GM23338 (cell line): ENCODE measurements at regions not wholly inside any gene's neighbourhood (a gene's known extent, or its start where the extent isn't known, plus 50 kb on each side); places are given as distances from the start of the nearest gene placed in this dataset.

Experiments used
- ATAC-seq: fragments of 200-7000 bp; cut with Tn5 transposase; 3 replicates; pipeline ENCODE4 v1.9.1; 2020
- DNase-seq: peaks from one replicate; pipeline ENCODE4 v3.0.0-alpha.2; 2015; ENCODE audit warnings: low spot score
- H2AFZ ChIP-seq: fragments of 200-600 bp; sonication (generic); 2 replicates; pipeline ENCODE4 v1.8.0; 2016; ENCODE audit warnings: antibody characterized with exemption, mild to moderate bottlenecking, moderate library complexity
- H3F3A ChIP-seq: fragments of 200-600 bp; sonication (generic); replicated peaks from 2 replicates; pipeline ENCODE4 v1.8.0; 2017; ENCODE audit warnings: antibody characterized with exemption, mixed run types, low read depth
- H3K27ac ChIP-seq: fragments of 200-600 bp; sonication (generic); 2 replicates; pipeline ENCODE4 v1.6.1; 2016; ENCODE audit warnings: low read depth
- H3K27me3 ChIP-seq: fragments of 200-600 bp; sonication (generic); 2 replicates; pipeline ENCODE4 v1.8.0; 2016; ENCODE audit warnings: mild to moderate bottlenecking, mixed run types, moderate library complexity; ENCODE audit not compliant: insufficient read depth
- H3K36me3 ChIP-seq: fragments of 200-600 bp; sonication (generic); 2 replicates; pipeline ENCODE4 v1.8.0; 2016; ENCODE audit warnings: mild to moderate bottlenecking; ENCODE audit not compliant: insufficient read depth
- H3K4me1 ChIP-seq: fragments of 200-600 bp; sonication (generic); 2 replicates; pipeline ENCODE4 v1.8.0; 2016; ENCODE audit warnings: mild to moderate bottlenecking, moderate library complexity; ENCODE audit not compliant: insufficient read depth
- H3K4me2 ChIP-seq: fragments of 200-600 bp; sonication (generic); 2 replicates; pipeline ENCODE4 v1.7.1; 2017; ENCODE audit warnings: mixed run types
- H3K4me3 ChIP-seq: fragments of 200-600 bp; sonication (generic); 2 replicates; pipeline ENCODE4 v1.6.1; 2016; ENCODE audit warnings: mixed run types
- H3K79me2 ChIP-seq: fragments of 200-600 bp; sonication (generic); replicated peaks from 2 replicates; pipeline ENCODE4 v1.8.0; 2017; ENCODE audit warnings: mild to moderate bottlenecking; ENCODE audit not compliant: insufficient read depth
- H3K9me2 ChIP-seq: fragments of 200-600 bp; sonication (generic); 2 replicates; pipeline ENCODE4 v1.8.0; 2017; ENCODE audit not compliant: insufficient read depth
- H4K20me1 ChIP-seq: fragments of 200-600 bp; sonication (generic); replicated peaks from 2 replicates; pipeline ENCODE4 v1.8.0; 2017; ENCODE audit warnings: mild to moderate bottlenecking; ENCODE audit not compliant: insufficient read depth
- H3K27ac Mint-ChIP-seq: 2 replicates; pipeline ENCODE4 v1.8.0; 2020; ENCODE audit warnings: inconsistent platforms, mild to moderate bottlenecking, moderate library complexity, mixed read lengths
- H3K27me3 Mint-ChIP-seq: 3 replicates; pipeline ENCODE4 v1.8.0; 2022; ENCODE audit warnings: low read depth, mild to moderate bottlenecking, moderate library complexity, mixed read lengths, inconsistent platforms; ENCODE audit not compliant: insufficient read depth, poor library complexity
- H3K36me3 Mint-ChIP-seq: 3 replicates; pipeline ENCODE4 v1.8.0; 2021; ENCODE audit warnings: low read depth, mild to moderate bottlenecking, inconsistent platforms, moderate library complexity, mixed read lengths
- H3K4me1 Mint-ChIP-seq: 3 replicates; pipeline ENCODE4 v1.8.0; 2020; ENCODE audit warnings: mild to moderate bottlenecking, inconsistent platforms, mixed read lengths
- H3K4me3 Mint-ChIP-seq: 3 replicates; pipeline ENCODE4 v1.8.0; 2021; ENCODE audit warnings: moderate library complexity, mild to moderate bottlenecking, inconsistent platforms, mixed read lengths
- H3K9me3 Mint-ChIP-seq: 3 replicates; pipeline ENCODE4 v1.8.0; 2020; ENCODE audit warnings: moderate library complexity, mild to moderate bottlenecking, inconsistent platforms, mixed read lengths
- EZH2 ChIP-seq: fragments of 200-600 bp; sonication (generic); IDR thresholded peaks from one replicate; pipeline ENCODE4 v1.8.0; 2017; ENCODE audit warnings: antibody characterized with exemption, mild to moderate bottlenecking, low read depth; ENCODE audit not compliant: unreplicated experiment
- JUNB ChIP-seq: IDR thresholded peaks from one replicate; pipeline ENCODE4 v1.6.1; 2016; ENCODE audit warnings: antibody characterized with exemption; ENCODE audit not compliant: unreplicated experiment
- POLR2AphosphoS5 ChIP-seq: IDR thresholded peaks from 2 replicates; pipeline ENCODE4 v1.6.1; 2016; ENCODE audit warnings: antibody characterized with exemption, low read depth
- STAT1 ChIP-seq: IDR thresholded peaks from one replicate; pipeline ENCODE4 v1.6.1; 2016; ENCODE audit warnings: antibody characterized with exemption; ENCODE audit not compliant: unreplicated experiment
- ZNF331 ChIP-seq: fragments of 250-450 bp; sonication (Bioruptor Pico); IDR thresholded peaks from 2 replicates; pipeline ENCODE4 v1.5.0; 2020; ENCODE audit warnings: low read depth, mild to moderate bottlenecking, moderate library complexity
- TF ChIP-seq, protein P1 (sequence below), 2 experiments: fragments of 200-600 bp in 1 of 2; sonication (generic) in 1 of 2; conservative IDR thresholded peaks; 2 replicates each; pipeline versions ENCODE4 v1.5.1 to v1.6.1; 2016 to 2017; ENCODE audit warnings: antibody characterized with exemption in 2 of 2, low read depth in 2 of 2, mild to moderate bottlenecking in 2 of 2, moderate library complexity in 1 of 2
- TF ChIP-seq, protein P2 (sequence below): IDR thresholded peaks from 2 replicates; pipeline ENCODE4 v1.6.1; 2016; ENCODE audit warnings: antibody characterized with exemption
- TF ChIP-seq, protein P3 (sequence below): IDR thresholded peaks from one replicate; pipeline ENCODE4 v1.6.1; 2018; ENCODE audit warnings: antibody characterized with exemption; ENCODE audit not compliant: unreplicated experiment

DNA sequence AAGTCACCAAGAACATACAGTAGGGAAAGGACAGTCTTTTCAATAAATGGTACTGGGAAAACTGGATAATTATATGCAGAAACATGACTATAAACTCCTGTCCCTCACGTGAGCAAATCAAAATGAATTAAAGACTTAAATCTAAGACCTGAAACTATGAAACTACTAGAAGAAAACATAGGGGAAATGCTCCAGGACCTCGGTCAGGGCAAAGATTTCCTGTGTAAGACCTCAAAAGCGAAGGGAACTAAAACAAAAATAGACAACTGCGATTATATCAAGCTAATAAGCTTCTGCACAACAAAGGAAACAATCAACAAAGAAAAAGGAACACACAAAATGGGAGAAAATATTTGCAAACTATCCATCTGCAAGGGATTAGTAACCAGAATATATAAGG is 62.7 kb downstream of the CRYGS start (continued):
- TF ChIP-seq EZH2 (no peak), ZNF331 (no peak)
- TF ChIP-seq, protein P1, sequence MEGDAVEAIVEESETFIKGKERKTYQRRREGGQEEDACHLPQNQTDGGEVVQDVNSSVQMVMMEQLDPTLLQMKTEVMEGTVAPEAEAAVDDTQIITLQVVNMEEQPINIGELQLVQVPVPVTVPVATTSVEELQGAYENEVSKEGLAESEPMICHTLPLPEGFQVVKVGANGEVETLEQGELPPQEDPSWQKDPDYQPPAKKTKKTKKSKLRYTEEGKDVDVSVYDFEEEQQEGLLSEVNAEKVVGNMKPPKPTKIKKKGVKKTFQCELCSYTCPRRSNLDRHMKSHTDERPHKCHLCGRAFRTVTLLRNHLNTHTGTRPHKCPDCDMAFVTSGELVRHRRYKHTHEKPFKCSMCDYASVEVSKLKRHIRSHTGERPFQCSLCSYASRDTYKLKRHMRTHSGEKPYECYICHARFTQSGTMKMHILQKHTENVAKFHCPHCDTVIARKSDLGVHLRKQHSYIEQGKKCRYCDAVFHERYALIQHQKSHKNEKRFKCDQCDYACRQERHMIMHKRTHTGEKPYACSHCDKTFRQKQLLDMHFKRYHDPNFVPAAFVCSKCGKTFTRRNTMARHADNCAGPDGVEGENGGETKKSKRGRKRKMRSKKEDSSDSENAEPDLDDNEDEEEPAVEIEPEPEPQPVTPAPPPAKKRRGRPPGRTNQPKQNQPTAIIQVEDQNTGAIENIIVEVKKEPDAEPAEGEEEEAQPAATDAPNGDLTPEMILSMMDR (conservative IDR thresholded peaks at IDR 0.05; ENCODE audit: low read depth in 2 of 2): no peak

DNA sequence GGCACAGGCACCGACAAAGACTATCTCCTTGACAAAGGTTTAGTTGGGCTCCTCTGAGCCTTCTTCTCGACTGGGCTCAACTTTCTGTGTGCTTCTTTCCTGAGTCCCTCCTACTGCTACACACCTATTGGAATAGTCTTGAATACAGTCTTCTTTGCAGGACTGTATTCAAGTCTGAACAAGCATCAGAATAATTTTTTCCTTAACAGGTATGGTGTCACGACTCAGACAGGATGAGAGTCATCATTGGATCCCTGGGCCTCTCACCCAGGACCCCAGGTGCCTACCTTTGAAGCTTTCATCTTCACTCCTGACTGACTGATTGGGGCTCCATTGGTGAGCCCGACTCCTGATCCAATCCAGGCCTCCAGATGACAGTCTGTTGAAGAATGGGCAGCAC is 66.3 kb downstream of the CRYGS start:
- Histone ChIP-seq H3K4me2 (no peak overlapping the region), H3K79me2 (no peaks in the 10 kb centered on the region)
- no peak overlapping the region for H3K27ac Mint-ChIP-seq

More for the DNA sequence above, 66.3 kb downstream of the CRYGS start:
- H3K4me1 ChIP-seq: no peaks in the 10 kb centered on the region
- no peak for ATAC-seq
- TF ChIP-seq JUNB: no peak
- TF ChIP-seq, protein P2, sequence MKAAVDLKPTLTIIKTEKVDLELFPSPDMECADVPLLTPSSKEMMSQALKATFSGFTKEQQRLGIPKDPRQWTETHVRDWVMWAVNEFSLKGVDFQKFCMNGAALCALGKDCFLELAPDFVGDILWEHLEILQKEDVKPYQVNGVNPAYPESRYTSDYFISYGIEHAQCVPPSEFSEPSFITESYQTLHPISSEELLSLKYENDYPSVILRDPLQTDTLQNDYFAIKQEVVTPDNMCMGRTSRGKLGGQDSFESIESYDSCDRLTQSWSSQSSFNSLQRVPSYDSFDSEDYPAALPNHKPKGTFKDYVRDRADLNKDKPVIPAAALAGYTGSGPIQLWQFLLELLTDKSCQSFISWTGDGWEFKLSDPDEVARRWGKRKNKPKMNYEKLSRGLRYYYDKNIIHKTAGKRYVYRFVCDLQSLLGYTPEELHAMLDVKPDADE: no peak
- TF ChIP-seq, protein P3, sequence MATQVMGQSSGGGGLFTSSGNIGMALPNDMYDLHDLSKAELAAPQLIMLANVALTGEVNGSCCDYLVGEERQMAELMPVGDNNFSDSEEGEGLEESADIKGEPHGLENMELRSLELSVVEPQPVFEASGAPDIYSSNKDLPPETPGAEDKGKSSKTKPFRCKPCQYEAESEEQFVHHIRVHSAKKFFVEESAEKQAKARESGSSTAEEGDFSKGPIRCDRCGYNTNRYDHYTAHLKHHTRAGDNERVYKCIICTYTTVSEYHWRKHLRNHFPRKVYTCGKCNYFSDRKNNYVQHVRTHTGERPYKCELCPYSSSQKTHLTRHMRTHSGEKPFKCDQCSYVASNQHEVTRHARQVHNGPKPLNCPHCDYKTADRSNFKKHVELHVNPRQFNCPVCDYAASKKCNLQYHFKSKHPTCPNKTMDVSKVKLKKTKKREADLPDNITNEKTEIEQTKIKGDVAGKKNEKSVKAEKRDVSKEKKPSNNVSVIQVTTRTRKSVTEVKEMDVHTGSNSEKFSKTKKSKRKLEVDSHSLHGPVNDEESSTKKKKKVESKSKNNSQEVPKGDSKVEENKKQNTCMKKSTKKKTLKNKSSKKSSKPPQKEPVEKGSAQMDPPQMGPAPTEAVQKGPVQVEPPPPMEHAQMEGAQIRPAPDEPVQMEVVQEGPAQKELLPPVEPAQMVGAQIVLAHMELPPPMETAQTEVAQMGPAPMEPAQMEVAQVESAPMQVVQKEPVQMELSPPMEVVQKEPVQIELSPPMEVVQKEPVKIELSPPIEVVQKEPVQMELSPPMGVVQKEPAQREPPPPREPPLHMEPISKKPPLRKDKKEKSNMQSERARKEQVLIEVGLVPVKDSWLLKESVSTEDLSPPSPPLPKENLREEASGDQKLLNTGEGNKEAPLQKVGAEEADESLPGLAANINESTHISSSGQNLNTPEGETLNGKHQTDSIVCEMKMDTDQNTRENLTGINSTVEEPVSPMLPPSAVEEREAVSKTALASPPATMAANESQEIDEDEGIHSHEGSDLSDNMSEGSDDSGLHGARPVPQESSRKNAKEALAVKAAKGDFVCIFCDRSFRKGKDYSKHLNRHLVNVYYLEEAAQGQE: no peak
- TF ChIP-seq, protein P1 (conservative IDR thresholded peaks at IDR 0.05; ENCODE audit: low read depth in 2 of 2): no peak
- TF ChIP-seq STAT1: no peak
- no peak for TF ChIP-seq POLR2AphosphoS5
- TF ChIP-seq EZH2: no peak
- no peak for DNase-seq
- no peak overlapping the region for H3K4me3 Mint-ChIP-seq
- H3K4me1 Mint-ChIP-seq: 0 out of 3 replicates have a peak, but pooled peaks cover 2% of the 10 kb centered on the region
- no peaks in the 10 kb centered on the region for H3K9me3 Mint-ChIP-seq
- H3K27me3 Mint-ChIP-seq: peaks cover 2% of the 10 kb centered on the region
- H3K4me3 ChIP-seq: no peak overlapping the region
- H3K27ac ChIP-seq: no peak overlapping the region
- H3K36me3 ChIP-seq: no peaks in the 10 kb centered on the region
- H3F3A ChIP-seq: no peaks in the 10 kb centered on the region
- H3K9me2 ChIP-seq: no peaks in the 10 kb centered on the region
- H2AFZ ChIP-seq: 0 out of 2 replicates have a peak overlapping the region, but pooled peaks have one; percentile 14
- H3K27me3 ChIP-seq: no peaks in the 10 kb centered on the region
- H3K36me3 Mint-ChIP-seq: no peaks in the 10 kb centered on the region
- H4K20me1 ChIP-seq: no peaks in the 10 kb centered on the region; the same call in 1 of the 2 replicates
